ENCODE measurements at regions not wholly inside any gene's neighbourhood (a gene's known extent, or its start where the extent isn't known, plus 50 kb on each side); places are given as distances from the start of the nearest gene placed in this dataset.

DNA sequence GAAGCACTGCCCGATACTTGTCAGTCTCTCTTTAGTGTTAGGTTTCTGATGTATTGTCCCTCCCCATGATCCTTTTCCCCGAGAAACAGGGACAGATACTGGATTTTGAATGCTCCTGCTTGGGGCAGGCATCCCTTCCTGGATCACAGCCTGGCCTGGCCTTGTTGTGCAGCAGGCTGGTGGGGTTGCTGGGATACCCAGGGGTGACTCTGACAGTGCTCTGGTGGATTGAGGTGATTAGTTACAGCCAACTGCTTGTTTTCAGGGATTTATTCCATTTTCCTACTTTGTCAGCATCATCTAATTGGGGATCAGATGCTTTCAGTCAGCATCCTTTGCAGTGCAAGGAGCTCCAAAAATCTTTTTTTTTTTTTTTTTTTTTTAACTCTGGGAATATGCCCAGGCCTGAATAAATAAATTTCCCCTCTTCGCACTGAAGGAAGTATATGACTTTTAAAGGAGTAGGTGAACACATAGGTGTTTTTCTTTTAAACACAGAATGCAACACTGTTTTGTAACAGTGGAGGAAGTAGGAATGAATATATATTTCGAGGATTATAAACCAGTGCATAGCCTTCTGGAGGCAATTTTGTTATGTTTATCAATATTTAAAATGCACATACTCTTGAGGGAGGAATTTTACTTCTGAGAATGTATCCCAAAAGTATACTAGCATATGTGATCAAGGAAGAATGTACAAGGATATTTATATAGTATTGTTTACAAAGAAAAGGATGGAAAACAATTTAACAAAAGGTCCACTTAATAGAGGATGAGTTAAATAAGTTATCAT lies 127.3 kb upstream of the ELL2 start:
- DNase-seq, result no peak

DNA sequence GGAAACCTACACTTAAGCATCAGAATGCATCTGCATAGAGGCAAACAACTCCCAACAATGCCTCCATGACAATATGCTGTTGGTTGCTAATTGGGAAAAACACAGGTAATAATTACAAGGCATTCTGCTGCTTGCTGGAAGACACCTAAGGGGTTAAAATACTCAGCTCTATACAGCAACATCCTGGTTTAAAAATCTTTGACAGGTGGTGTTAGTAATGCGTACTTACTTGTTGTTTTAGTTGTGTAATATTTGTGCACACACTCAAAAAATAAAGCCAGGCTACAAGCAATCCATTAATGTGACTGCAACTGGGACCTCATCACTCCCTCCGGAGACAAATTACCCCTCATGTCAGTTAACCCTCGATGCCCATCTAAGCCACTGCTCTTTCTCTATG lies 126.3 kb upstream of the ELL2 start:
- DNase-seq, result no peak

DNA sequence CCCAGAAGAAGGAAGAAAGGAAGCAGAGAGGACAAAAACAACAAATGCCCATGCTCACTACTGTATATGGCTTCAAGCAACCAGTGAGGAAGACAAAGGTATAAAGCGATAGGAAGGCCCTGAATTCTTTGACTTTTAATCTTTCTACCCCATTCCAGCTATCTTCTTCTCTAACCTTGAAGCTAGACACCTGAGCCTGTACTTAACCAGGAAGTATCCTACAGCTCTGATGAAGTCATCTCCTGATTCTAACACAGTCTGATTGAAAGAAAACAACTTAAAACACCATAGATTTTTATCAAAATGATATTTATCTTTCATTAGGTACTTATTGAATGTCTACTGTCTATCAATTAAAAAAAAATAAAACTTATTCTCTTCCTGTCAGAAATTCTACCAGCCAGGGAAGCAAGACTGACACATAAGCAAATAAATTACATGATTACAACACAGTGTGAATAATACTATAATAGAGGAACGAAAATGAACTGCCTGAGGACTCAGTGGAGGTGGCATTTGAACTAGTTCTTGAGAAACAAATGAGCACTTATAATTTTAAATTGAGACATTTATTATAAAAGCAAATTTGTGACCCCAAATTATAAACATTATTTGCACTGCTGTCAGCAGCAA lies 123.3 kb upstream of the ELL2 start:
- DNase-seq, result no peak

DNA sequence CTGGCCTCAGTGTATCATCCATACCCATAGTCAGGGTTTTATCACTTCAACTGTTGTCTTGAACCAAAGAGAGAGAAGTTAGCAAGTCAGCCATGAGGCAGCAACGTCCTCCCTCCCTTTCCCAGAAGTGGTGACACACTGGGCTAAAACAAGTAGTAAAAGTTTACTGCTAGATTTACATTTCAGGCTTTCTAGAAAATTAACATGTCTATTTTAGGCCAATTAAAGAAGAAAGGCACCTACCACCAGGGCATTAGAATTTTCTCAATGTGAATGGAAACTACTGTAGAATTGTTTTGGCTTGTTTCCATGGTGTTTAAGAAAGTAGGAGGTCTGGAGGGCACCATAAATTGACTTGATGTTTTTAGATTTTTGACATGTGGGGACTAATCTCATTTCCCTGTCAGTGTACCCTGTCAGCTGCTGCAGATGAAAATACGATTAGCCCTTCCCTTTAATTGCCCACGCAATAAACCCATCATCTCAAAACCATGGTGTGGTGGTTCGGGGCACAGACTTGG lies 121.8 kb upstream of the ELL2 start:
- DNase-seq, result no peak

DNA sequence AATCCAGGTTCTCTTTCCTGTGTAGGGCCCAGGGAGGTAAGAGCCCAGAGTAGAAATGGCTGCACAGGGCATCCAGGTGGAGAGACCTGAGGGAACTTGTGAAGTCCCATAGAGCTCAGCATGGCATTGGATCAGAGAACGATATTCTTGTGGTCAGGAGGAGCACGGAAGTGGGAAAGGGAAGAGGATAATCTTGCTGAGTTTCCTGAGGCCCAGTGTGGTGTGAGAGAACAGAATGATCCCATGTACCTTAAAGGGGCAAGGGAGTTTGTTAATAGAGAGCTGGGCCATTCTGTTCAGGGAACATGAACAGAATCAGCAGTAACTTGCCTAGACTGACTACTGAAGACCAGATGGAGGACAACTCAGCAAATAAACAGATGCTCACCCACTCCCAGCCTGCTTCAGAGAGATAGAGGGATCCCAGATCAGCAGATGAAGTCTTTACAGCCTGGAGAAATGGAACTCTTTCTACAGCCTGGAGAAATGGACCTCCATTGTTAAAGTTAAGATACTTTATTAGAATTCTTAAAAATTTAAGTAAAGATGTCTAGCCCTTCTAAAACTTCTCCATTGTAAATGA lies 119.7 kb upstream of the ELL2 start:
- DNase-seq, result no peak

DNA sequence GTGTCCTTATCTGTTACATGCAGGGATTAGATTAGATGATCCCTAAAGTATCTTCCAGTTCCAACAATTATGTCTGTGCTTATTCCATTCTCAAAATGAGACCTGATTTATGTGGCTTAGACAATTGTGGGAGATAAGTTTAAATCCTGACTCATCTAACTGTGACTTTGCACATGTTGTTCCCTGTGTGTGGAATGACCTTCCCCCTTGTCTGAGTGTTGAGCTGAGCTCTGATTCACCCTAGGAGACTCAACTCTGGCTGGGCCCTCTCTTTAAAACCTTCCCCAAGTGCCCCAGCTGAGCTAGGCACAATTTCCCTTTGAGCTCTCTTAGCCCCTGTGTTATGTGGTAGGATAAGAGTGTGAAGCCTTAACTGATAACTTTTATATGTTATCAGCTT lies 118.9 kb upstream of the ELL2 start:
- no peak for DNase-seq

DNA sequence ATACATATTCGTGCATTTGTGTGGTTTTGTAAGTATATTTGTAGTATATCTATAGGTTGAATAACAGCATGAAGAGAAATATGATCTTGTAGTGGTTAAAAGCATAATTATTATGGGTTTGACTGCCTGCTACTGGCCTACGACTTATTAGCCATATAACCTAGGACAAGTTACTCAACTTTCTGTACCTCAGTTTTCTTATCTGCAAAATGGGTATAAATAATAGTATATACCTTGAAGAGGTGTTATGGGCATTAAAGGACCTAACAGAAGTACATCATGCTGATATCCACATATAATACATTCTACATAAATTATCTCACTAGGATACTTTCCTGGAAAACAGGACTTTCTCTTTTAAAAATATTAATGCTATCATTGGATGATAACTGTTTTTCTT lies 118.3 kb upstream of the ELL2 start:
- no peak for DNase-seq

DNA sequence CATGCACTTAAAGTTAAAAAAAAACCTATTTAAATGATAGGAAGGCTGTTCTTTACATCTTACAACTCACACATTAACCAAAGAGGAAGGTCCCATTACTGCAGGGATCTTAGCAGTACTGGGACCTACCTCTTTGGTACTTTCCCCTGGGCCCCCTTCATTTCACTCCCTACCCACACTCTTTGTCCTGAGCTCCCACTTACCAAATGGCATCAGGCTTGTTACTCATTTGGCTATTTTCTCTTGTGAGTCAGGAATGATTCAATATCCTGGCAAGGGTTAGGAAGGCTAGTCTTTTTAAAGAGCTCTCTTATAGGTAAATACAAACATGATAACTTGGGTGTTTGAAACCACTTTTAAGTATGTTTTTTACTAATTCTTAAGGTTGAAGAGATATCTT lies 117.4 kb upstream of the ELL2 start:
- DNase-seq, result no peak

DNA sequence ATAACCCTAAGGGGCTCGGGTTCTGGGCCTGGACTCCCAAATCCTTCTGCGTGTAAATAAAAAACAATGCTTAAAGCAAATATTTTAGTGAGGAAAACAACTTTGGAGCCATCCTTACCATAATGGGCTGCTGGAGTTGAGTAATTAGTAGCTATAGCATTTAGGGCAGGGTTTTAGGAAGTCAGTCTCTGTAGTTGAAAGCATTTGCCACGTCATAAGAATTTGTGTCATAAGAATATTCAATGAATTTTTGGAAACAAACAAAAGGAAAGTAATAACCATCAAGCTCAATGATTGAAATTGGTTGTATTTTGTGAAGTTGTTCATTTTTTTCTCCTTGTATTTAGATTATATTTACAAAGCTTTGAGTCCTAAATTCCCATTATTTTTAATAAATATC lies 114.8 kb upstream of the ELL2 start:
- DNase-seq, result no peak

DNA sequence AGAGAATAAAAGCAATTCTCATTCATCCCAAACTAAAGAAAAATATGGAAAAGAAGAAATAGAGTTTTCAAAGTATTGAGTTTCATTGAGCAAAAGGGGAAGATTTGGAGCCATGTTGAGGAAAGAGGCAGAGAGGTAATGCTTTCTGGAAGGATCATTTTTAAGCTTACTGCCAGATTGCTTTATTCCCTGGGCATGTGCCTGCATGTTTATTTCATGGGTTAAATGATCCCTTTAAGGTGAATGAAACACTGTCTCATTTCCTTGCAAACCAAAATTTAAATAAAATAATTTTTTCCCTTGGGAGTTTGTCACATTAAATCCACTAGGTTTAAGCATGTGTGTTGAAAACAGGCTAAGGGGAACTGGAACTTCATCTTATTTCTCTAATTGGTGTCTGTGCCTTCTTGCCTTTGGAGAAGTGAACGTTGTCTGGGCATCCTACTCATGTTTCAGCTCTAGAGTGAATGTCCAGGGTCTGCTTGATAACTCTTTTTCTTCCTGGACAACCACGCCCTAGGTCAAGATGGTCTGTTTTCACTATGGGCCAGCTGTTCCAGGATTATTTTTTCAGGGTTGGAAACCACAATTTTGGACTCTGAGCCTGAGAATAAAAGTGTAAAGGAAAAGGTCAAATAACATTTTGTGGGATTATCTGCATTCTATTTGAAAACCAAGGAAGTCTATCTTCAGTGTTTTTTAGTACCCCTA lies 114.1 kb upstream of the ELL2 start:
- no peak for DNase-seq

DNA sequence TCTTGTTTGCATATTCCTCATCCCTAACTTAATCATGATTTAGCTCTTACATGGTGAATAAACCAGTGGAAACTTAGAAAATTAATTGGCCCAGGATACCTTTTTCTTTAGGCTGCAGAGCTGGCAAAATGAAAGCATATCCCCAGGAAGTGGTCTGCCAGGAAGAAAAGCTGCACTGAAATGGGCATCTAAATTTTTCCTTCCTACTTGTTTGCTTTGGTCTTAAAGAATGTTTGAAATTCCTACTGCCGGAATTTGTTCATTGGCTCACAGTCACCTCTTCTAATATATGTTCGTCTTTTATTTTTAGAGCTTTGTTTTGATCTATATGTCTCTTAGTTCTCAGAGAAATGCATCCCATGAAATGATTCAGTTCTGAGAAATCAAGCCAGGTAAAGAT lies 113.2 kb upstream of the ELL2 start:
- no peak for DNase-seq

DNA sequence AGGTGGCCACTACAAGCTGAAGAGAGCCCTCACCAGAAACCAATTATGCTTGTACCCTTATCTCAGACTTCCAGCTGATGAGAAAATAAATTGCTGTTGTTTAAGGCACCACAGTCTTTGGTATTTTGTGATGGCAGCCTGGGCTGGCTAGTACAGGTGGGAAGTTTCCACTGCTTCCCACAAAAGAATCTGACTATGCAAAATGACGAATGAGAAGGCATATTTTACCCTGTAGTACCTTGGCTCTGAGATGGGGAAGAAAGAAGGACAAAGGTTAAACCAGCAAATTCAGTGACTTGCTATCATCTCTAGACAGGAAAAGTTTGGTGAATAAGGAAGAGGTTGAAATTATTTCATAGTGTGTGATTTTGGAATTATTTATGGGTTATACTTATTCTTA lies 112.8 kb upstream of the ELL2 start:
- no peak for DNase-seq

DNA sequence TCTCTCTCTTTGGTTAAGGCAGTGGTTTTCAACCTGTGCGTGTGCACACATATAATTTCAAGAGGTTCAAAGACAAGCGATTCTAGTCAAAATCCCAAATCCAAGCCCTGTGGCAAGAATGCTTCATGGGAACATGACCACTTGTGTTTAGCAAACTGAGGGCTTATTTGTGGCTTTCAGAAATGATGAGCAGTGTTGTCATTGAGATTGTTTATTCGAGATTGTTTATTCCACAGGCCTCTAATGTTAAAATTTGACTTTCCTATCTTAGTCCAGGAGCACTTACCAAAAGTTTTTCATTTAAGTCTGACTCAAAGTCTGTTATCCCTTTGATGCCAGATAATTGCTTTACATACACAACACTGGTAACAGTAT lies 111.1 kb upstream of the ELL2 start:
- DNase-seq, result no peak

DNA sequence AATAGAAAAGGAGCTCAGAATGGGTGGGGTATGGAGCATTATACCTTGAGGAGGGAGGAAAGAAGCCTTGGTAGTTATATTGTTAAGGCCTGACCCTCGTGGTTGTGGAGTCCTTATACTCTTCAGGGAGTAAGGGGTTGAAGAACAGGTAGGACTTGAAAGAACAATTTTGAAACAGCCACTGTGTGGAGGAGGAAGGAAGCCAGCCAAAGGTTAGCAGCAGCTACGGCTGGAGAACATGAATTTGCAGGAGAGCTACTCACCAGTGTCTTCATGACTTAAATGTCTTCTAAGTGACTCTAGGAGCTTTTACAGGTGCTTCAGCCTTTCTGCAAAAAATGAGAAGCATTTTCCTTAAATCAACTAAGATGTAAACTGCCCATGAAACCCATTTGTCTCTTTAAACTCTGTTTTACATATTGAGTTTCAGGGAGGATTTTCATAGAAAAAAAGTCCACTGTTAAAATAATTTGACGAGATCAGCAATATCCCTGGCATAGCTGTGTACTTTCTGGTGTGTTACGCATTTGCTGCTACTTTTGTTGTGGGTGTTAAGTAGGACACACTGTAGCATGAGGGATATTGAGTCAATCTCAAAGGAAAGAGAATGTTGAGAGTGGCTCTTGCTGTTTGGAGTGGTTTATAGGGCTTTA lies 110.6 kb upstream of the ELL2 start:
- DNase-seq, result no peak

DNA sequence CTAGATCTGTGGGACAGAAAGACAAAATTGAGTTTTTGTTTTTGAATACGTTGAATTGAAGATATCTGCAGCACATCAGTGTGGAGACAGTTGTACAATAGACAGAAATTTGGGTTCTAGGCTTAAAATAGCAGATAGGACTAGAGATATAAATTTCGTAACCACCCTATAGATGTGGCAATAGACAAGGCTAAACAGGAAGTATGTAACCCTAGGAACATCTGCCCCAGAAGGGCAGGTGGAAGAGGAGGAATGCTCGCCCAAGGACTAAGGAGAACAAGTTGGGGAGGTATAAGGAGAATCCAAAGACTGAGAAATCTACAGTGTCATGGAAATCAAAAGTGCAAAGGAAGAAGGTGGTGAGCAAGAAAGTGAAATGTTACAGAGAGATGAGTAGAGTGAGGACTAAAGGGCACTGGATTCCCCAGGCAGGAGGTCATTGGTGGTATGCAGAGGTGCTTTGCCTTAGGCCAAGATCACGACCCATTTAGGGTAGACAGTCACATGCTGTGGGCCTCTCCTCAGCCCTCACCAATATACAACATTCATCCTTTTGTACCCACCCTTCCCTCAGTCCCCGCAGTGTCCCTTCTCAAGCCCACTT lies 109.1 kb upstream of the ELL2 start:
- DNase-seq, result no peak

DNA sequence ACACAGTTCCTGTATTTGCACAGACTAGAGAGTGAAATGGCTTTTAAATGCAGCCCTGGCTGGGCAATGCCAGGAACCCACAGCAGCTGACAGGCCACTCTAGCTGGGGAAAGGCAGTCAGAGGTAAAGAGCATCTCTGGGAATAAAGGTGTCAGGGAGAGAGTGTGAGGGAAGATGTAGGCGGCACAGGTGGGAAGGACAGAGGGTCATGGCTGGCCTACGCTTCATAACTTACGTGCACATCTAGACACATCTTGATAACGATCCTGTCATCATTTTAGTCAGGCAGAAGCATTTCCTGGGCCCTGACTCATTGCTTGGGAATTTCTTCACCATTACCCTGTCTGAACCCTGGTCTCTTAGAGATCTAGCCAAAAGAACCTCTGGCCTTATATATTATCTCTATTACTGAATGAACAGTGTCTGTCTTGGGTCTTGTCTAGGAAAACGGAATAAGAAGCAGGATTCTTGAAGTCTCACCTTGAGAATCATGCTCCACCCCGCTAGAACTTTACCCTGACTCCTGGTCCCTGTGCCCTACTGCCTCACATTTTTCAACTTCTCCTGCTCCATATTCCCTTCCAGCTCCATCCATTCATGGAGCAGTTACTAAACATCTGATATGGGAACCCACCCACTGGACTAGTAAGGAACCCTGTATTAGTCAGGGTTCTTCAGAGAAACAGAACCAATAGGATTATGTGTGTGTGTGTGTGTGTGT lies 106.4 kb upstream of the ELL2 start:
- no peak for DNase-seq

DNA sequence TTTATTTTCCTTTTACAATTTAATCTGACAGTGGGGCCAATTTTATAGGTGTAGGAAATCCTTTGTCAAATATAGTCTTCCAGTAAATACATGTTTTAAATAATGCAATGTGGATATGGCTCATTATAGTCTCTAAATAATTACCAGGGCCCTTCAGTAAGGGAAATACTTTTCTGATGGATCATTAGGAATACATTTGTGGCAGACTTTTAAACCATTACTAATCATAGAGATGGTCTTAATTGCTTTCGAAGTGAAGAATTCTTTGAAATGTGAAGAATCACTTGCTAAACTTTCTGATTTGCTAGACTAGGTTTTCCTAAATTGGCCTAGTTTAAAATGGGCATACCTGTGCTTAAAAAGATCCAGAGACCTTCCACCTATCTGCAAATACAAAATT lies 105.6 kb upstream of the ELL2 start:
- DNase-seq, result no peak

DNA sequence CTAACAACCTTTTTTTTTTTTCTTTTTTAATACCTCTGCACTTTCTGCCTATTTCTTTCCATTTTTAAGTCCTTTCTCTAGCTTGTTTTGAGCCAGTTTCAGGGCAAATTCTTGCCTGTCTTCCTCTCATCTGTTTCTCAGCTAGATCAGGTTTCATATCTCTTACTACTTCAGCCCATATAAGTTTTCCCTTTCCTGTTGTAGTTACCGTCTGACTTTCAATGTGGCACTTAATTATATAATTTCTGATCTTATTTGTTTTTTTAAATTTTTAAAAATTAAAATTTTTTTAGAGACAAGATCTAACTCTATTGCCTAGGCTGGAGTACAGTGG lies 104.7 kb upstream of the ELL2 start:
- DNase-seq, result no peak

DNA sequence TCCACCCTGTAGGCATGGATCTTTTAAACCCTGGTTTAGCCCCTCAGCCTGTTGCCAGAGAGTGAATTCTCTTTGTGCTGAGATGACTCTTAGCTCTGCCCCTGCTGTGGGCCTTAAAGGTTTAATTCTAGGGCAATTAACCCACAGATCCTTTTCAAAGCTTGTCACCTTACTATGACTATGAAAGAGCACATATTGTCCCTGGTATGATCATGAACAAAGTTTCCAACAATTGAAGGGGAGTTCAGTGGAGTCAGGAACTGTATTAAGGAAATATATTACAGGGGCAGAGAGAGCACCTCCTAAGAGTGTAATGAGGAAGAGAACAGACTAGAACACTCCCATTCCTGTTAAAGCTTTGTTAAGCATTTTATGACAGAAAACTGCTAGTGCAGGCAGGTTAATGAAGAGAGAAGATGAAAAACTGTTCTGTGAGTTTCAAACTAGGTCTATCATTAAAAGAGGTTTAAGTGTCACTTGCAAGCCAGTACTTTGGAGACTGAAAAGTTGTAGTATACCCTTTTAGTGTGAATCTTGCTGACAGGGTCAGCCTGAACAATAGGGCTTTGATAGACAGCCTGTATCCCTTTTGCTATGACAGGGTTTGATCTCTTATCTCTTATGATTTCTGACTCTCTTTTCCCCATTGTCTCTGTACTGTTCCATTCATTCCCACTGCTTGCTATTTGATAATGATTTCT lies 104.2 kb upstream of the ELL2 start:
- DNase-seq, result no peak

DNA sequence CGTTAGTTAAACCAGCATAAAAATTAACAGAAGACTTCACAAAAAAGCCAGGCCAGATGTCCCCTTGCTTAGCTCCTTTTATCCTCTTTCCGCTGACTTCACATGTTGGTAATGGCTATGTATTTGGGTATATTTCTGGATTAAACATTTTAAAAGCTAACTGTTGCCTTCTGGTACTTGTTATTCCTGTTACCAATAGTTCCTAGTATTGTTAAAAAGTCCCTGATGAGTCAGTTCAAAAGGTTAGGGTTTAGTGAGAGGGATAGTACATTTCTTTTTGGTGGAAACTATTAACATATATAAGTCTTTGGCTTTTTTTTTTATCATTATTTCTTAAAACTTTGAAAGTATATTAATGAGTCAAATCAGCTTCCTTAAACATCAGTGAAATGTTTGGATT lies 103.2 kb upstream of the ELL2 start:
- no peak for DNase-seq

DNA sequence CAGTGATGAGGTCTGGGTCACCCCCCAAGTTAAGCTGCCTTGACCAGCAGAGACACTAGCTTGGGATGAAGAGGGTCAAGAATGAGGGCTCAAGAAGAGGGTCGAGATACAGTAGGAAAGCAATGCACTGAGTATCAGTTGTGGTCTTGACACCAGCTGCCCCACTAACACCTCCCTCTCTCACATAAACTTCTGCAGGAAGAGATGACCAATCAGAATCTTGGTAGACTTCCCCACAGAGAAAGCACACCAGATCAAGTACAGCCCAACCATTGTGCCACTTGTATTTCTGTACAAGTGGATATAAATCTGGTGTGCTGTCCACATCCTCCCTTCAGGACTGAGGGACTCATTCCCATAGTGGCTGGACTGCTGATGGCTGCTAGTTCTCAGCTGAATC lies 101.2 kb upstream of the ELL2 start:
- no peak for DNase-seq

DNA sequence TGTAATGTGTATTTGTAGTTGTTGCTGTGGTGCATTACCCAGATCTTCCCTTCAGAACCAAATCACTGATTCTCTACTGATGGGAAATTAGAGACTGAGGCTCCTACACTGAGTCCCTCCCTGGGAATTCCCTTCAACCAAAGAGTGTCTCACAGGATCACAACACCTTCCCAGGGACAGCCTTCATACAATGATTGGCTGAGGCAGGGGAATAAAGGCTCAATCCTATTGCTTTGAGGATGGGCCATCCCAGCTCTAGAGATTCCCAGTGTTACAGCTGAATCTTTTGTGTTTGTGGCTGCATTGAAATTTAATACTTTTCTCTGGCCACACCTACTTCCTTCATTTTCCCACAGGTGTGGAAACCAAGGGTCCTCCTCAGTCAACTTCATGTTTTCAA lies 96.4 kb upstream of the ELL2 start:
- no peak for DNase-seq
